Mucosa of descending colon (tissue), 3 donors: ENCODE measurements at regions not wholly inside any gene's neighbourhood (a gene's known extent, or its start where the extent isn't known, plus 50 kb on each side); places are given as distances from the start of the nearest gene placed in this dataset.

Experiments used
- ATAC-seq: fragments of 200-7000 bp; cut with Tn5 transposase; one replicate; pipeline ENCODE4 v1.9.1; 2020; ENCODE audit warnings: mild to moderate bottlenecking, moderate library complexity
- DNase-seq, 3 donors: peaks; one replicate each; pipeline ENCODE4 v3.0.0-alpha.2; 2020
- H3K36me3 ChIP-seq: fragments of 200-600 bp; one replicate; pipeline ENCODE4 v1.8.0; 2021; ENCODE audit warnings: low read depth, mild to moderate bottlenecking
- H3K4me1 ChIP-seq: fragments of 200-600 bp; one replicate; pipeline ENCODE4 v1.8.0; 2021; ENCODE audit warnings: low read depth, mild to moderate bottlenecking
- H3K4me3 ChIP-seq: fragments of 200-600 bp; one replicate; pipeline ENCODE4 v1.8.0; 2021; ENCODE audit warnings: mild to moderate bottlenecking
- H3K9me3 ChIP-seq: fragments of 200-600 bp; one replicate; pipeline ENCODE4 v1.8.0; 2021; ENCODE audit warnings: mild to moderate bottlenecking
- CTCF ChIP-seq: fragments of 200-600 bp; IDR thresholded peaks from one replicate; pipeline ENCODE4 v1.8.0; 2022; ENCODE audit warnings: antibody characterized with exemption, mild to moderate bottlenecking
- intact Hi-C, 2 donors: fragments of 100-400 bp; cut with DNase I in 1 of 2; cut with micrococcal nuclease in 1 of 2; formaldehyde crosslinking; loops; one replicate each; pipeline versions ENCODE4 v1.11.0 to v1.11.1; 2022; cut with DNase I, micrococcal nuclease
- donor health status: DM: no; HTN: no; CAD: no; lungs with moderate emphysema.
- donor health status: DM: no; HTN: no; CAD: no.
- donor health status: DM: no; HTN: yes; CAD: no.

GRCh38 chr13:55543053-55543452 lies 1597.7 kb upstream of the PRR20A start:
- Histone ChIP-seq H3K9me3 (peaks cover 38% of the 10 kb centered on the region), H3K4me1 (no peaks in the 10 kb centered on the region), H3K4me3 (no peak overlapping the region), H3K36me3 (no peaks in the 10 kb centered on the region)
- no peak for TF ChIP-seq CTCF
- no peak for DNase-seq
- ATAC-seq: no peak
- intact Hi-C loops: loop anchor here in 1 of 2 donors (10.0 kb wide), 1 partner anchor 62 kb away; no protein-coding TSS in a partner anchor

GRCh38 chr13:55550624-55551023 lies 1590.1 kb upstream of the PRR20A start:
- Histone ChIP-seq H3K9me3 (peaks cover 41% of the 10 kb centered on the region), H3K4me1 (no peaks in the 10 kb centered on the region), H3K4me3 (no peak overlapping the region), H3K36me3 (no peaks in the 10 kb centered on the region)
- no peak for TF ChIP-seq CTCF
- DNase-seq: no peak
- no peak for ATAC-seq
- intact Hi-C loops: no loop called here

- TF ChIP-seq CTCF: no peak
- no peak overlapping the region for H3K4me3 ChIP-seq
- no peaks in the 10 kb centered on the region for H3K4me1 ChIP-seq
- DNase-seq (no peak), ATAC-seq (no peak)
- H3K36me3 ChIP-seq: no peaks in the 10 kb centered on the region
- intact Hi-C loops: no loop called here
- H3K9me3 ChIP-seq: peaks cover 48% of the 10 kb centered on the region
Measured at GRCh38 chr13:55553701-55554100, 1587.0 kb upstream of the PRR20A start.

- no peak for DNase-seq
- no peak for TF ChIP-seq CTCF
- H3K4me1 ChIP-seq: no peaks in the 10 kb centered on the region
- no peak overlapping the region for H3K4me3 ChIP-seq
- no peaks in the 10 kb centered on the region for H3K36me3 ChIP-seq
- H3K9me3 ChIP-seq: peaks cover 47% of the 10 kb centered on the region
- intact Hi-C loops: no loop called here
- ATAC-seq: no peak
Measured at GRCh38 chr13:55554741-55555140, 1586.0 kb upstream of the PRR20A start.

- no peaks in the 10 kb centered on the region for H3K4me1 ChIP-seq
- ATAC-seq: no peak
- TF ChIP-seq CTCF: no peak
Measured at GRCh38 chr13:55560331-55560730, 1580.4 kb upstream of the PRR20A start.

GRCh38 chr13:55563267-55563666 lies 1577.5 kb upstream of the PRR20A start:
- DNase-seq (no peak), ATAC-seq (no peak)
- Histone ChIP-seq H3K4me1 (no peaks in the 10 kb centered on the region), H3K9me3 (peaks cover 26% of the 10 kb centered on the region), H3K36me3 (no peaks in the 10 kb centered on the region), H3K4me3 (no peak overlapping the region)
- TF ChIP-seq CTCF: no peak
- intact Hi-C loops: no loop called here

More at GRCh38 chr13:55560331-55560730, 1580.4 kb upstream of the PRR20A start:
- H3K9me3 ChIP-seq: peaks cover 29% of the 10 kb centered on the region
- H3K36me3 ChIP-seq: no peaks in the 10 kb centered on the region
- no peak overlapping the region for H3K4me3 ChIP-seq
- DNase-seq: no peak
- intact Hi-C loops: no loop called here
